Sigmoid colon (tissue), 6 donors: ENCODE measurements at regions not wholly inside any gene's neighbourhood (a gene's known extent, or its start where the extent isn't known, plus 50 kb on each side); places are given as distances from the start of the nearest gene placed in this dataset.

Experiments used
- DNase-seq: peaks from one replicate; pipeline ENCODE4 v3.0.0-alpha.2; 2019
- H3K27ac ChIP-seq, 4 donors: fragments of 200-600 bp; sonication (generic); one replicate each; pipeline ENCODE4 v1.5.1; 2016 to 2019; ENCODE audit warnings: mild to moderate bottlenecking in 1 of 4
- H3K27me3 ChIP-seq, 3 donors: fragments of 200-600 bp; sonication (generic); one replicate each; pipeline ENCODE4 v1.5.1; 2019; ENCODE audit warnings: mild to moderate bottlenecking in 1 of 3
- H3K36me3 ChIP-seq, 4 donors: fragments of 200-600 bp; sonication (generic); one replicate each; pipeline ENCODE4 v1.5.1; 2016 to 2019
- H3K4me1 ChIP-seq, 4 donors: fragments of 200-600 bp; sonication (generic); one replicate each; pipeline ENCODE4 v1.5.1; 2017 to 2019
- H3K4me3 ChIP-seq, 4 donors: fragments of 200-600 bp; sonication (generic); one replicate each; pipeline ENCODE4 v1.5.1; 2017 to 2019; ENCODE audit warnings: mild to moderate bottlenecking in 2 of 4, moderate library complexity in 1 of 4
- H3K9me3 ChIP-seq, 4 donors: fragments of 200-600 bp in 3 of 4; sonication (generic) in 3 of 4; one replicate each; pipeline versions ENCODE4 v1.5.1 to v1.6.1; 2013 to 2019
- EP300 ChIP-seq, 4 donors: sonication (generic); formaldehyde crosslinking; IDR thresholded peaks; one replicate each; pipeline ENCODE4 v1.6.1; 2017; ENCODE audit warnings: antibody characterized with exemption in 4 of 4
- POLR2A ChIP-seq, 2 donors: fragments of 450-650 bp; IDR thresholded peaks; one replicate each; pipeline ENCODE4 v1.6.1; 2016; ENCODE audit warnings: antibody characterized with exemption in 2 of 2, mild to moderate bottlenecking in 2 of 2, moderate library complexity in 2 of 2
- POLR2AphosphoS5 ChIP-seq, 4 donors: sonication (generic); formaldehyde crosslinking; IDR thresholded peaks; one replicate each; pipeline ENCODE4 v1.6.1; 2017; ENCODE audit warnings: antibody characterized with exemption in 4 of 4
- whole genome bisulfite sequencing, 2 donors: extraction: QIAGEN DNeasy Blood & Tissue Kit; methylation state at CpG; one replicate each; pipeline ENCODE4 v1.1.7; 2013; 5-methylcytosine and 5-hydroxymethylcytosine counted together
- intact Hi-C: fragments of 100-400 bp; cut with DNase I; formaldehyde crosslinking; loops from one replicate; pipeline ENCODE4 v1.15.1; 2023
- TF ChIP-seq, protein P1 (sequence below), 4 experiments: fragments of 450-650 bp in 3 of 4; fragments of 200-600 bp in 1 of 4; IDR thresholded peaks; one replicate each; pipeline ENCODE4 v1.5.1; 2016 to 2019; ENCODE audit warnings: antibody characterized with exemption in 4 of 4, mild to moderate bottlenecking in 3 of 4, moderate library complexity in 2 of 4
- donor health status: healthy with polysubstance abuse.
- donor health status: healthy.

DNA sequence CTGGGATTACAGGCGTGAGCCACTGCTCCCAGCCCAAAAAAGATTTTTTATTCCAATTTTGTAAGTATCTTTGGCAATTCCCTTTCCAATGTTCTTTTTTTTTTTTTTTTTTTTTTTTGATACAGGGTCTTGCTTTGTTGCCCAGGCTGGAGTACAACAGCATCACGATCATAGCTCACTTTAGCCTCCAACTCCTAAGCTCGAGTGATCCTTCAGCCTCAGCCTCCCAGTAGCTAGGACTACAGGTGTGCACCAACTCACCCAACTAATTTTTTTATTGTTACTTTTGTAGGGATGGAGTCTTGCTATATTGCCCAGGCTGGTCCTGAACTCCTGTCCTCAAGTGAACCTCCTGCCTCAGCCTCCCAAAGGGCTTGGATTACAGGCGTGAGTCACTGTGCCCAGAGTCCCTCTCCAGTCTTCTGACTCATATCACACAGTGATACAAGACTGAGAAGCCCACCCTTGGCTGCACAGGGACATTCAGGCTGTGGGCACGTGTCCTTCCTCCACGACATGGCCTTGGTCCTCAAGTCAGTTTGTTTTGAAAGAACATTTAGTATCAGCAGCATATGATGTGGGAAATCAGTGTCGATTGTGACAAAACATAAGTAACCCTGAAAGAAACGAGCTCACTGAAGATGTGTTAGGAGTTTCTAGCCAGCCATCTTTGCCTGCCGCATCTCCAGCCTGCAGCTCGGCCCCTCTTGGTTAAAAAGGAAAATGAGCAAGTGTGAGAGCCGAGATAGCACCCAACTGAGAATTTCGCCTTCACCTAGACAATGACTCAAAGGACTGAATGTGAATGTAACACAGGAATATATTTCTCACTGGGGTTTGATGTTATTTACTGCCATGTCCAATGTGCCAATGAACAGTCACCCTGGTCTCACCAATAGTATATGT lies 175.5 kb downstream of the MN1 start:
- no peaks in the 10 kb centered on the region for H3K9me3 ChIP-seq
- H3K27me3 ChIP-seq: no peaks in the 10 kb centered on the region
- TF ChIP-seq POLR2A (IDR thresholded peaks at IDR 0.05): no peak
- no peak for TF ChIP-seq POLR2AphosphoS5 (IDR thresholded peaks at IDR 0.05)
- TF ChIP-seq EP300 (IDR thresholded peaks at IDR 0.05): no peak
- TF ChIP-seq, protein P1, sequence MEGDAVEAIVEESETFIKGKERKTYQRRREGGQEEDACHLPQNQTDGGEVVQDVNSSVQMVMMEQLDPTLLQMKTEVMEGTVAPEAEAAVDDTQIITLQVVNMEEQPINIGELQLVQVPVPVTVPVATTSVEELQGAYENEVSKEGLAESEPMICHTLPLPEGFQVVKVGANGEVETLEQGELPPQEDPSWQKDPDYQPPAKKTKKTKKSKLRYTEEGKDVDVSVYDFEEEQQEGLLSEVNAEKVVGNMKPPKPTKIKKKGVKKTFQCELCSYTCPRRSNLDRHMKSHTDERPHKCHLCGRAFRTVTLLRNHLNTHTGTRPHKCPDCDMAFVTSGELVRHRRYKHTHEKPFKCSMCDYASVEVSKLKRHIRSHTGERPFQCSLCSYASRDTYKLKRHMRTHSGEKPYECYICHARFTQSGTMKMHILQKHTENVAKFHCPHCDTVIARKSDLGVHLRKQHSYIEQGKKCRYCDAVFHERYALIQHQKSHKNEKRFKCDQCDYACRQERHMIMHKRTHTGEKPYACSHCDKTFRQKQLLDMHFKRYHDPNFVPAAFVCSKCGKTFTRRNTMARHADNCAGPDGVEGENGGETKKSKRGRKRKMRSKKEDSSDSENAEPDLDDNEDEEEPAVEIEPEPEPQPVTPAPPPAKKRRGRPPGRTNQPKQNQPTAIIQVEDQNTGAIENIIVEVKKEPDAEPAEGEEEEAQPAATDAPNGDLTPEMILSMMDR (IDR thresholded peaks at IDR 0.05): no peak
- H3K36me3 ChIP-seq: no peaks in the 10 kb centered on the region
- no peak for DNase-seq
- intact Hi-C loops: no loop called here
- 81 to 90% methylated on average over 12 of the region's 12 CpGs for WGBS, 2 donors
- H3K27ac ChIP-seq: no peak overlapping the region
- no peaks in the 10 kb centered on the region for H3K4me1 ChIP-seq
- no peak overlapping the region for H3K4me3 ChIP-seq

DNA sequence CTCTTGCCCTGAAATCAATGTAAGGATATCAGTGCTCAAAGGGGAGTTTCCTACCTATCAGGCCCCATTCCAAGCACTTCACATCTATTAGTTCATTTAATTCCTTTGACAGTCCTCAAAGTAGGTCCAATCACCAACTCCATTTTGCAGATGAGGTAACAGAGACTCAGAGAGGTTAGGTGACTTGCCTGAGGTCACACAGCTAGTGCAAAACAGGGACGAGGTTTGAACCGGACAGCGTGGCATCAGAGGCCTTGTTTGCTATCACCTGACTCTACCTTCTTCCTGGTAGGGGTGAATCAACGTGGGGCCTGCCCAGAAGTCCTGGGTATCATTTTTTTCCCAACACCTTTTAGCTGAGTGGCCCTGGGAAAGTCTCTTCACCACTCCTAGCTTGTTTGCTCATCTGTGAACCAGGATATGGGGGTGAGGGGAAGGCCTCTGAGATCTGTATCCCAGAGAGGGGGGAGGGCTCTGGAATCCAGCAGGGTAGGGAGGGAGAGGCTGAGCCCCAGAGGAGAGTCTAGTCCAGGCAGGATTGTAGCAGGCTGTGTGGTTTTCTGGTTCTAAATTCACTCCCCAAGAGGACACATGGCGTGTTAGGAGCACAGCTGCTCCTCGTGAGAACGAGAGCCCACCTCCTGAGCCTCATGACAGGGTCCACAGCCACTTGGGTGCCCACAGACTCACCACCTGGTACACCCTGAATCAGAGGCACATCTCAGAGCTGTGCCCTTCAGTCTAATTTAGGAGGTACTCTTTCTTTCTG lies 174.7 kb downstream of the MN1 start:
- Histone ChIP-seq H3K27ac (no peak overlapping the region), H3K4me1 (no peaks in the 10 kb centered on the region), H3K36me3 (no peaks in the 10 kb centered on the region), H3K27me3 (no peaks in the 10 kb centered on the region), H3K4me3 (no peak overlapping the region), H3K9me3 (no peaks in the 10 kb centered on the region)
- 76 to 86% methylated on average over 7 of the region's 7 CpGs for WGBS, 2 donors
- no peak for DNase-seq
- no peak for TF ChIP-seq POLR2A (IDR thresholded peaks at IDR 0.05)
- intact Hi-C loops: no loop called here

DNA sequence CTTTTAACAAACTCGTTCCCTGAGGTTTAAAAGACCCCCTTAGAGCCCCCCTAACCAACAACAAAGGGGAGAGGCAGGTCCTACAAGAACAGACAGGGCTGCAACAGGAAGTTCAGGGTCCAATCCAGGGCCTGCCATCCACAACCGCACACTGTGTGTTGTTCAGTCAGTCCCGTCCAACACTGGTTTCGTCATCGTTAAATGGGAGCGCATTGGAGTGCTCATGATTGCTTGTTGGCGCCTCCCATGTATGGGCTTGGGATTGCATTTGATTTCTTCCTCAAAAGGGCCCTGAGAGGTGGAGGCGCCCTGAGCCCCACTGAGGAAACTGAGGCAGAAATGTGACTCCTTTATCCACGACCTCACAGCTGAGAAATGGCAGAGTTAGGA lies 174.1 kb downstream of the MN1 start:
- 77 to 88% methylated on average over 9 of the region's 9 CpGs for WGBS, 2 donors
- Histone ChIP-seq H3K27me3 (no peaks in the 10 kb centered on the region), H3K9me3 (no peaks in the 10 kb centered on the region), H3K36me3 (no peaks in the 10 kb centered on the region), H3K4me1 (no peaks in the 10 kb centered on the region), H3K27ac (no peak overlapping the region), H3K4me3 (no peak overlapping the region)
- intact Hi-C loops: no loop called here
- TF ChIP-seq POLR2AphosphoS5 (IDR thresholded peaks at IDR 0.05): no peak
- TF ChIP-seq POLR2A (IDR thresholded peaks at IDR 0.05): no peak
- no peak for TF ChIP-seq EP300 (IDR thresholded peaks at IDR 0.05)
- TF ChIP-seq, protein P1 (IDR thresholded peaks at IDR 0.05): no peak
- no peak for DNase-seq

DNA sequence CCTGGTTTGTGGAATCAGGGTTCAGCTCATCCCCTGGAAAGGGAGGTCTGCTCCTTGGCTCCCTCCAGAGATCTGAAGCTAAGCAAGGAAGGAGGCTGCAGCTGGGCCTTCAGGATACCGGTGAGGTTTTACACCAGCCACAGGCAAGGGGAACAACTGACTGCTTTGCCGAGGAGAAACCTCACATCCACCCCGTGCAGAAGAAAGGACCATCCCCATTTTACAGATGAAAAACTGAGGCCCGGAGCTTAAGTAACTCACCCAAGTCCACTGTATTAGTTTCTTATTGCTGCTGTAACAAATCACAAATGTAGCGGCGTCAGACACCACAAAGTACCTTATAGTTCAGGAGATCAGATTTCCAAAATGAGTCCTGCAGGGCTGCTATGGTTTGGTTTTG lies 173.7 kb downstream of the MN1 start:
- H3K36me3 ChIP-seq: no peaks in the 10 kb centered on the region
- H3K9me3 ChIP-seq: no peaks in the 10 kb centered on the region
- TF ChIP-seq EP300 (IDR thresholded peaks at IDR 0.05) (no peak), POLR2A (IDR thresholded peaks at IDR 0.05) (no peak), POLR2AphosphoS5 (IDR thresholded peaks at IDR 0.05) (no peak)
- TF ChIP-seq, protein P1 (IDR thresholded peaks at IDR 0.05): no peak
- intact Hi-C loops: no loop called here
- peaks cover 0 to 2% (median 0%) of the 10 kb centered on the region in 3 donors for H3K27me3 ChIP-seq
- H3K27ac ChIP-seq: no peak overlapping the region
- no peak for DNase-seq
- whole genome bisulfite sequencing, 2 donors: 80 to 84% methylated on average over 6 of the region's 6 CpGs
- no peak overlapping the region for H3K4me3 ChIP-seq
- H3K4me1 ChIP-seq: no peaks in the 10 kb centered on the region

DNA sequence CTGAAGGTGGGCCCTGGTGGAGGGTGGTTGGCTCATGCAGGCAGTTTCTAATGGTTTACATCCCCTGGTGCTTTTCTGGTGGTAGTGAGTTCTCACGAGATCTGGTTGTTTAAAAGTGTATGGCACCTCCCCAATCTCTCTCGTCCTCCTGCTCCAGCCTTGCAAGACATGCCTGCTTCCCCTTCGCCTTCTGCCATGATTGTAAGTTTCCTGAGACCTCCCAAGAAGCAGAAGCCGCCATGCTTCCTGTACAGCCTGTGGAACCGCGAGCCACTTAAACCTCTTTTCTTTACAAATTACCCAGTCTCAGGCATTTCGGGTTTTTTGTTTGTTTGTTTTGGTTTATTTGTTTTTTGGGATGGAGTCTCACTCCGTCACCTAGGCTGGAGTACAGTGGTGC lies 173.2 kb downstream of the MN1 start:
- Histone ChIP-seq H3K27ac (no peak overlapping the region), H3K27me3 (peaks cover 0 to 5% (median 0%) of the 10 kb centered on the region in 3 donors), H3K4me1 (no peaks in the 10 kb centered on the region), H3K4me3 (no peak overlapping the region), H3K9me3 (no peaks in the 10 kb centered on the region), H3K36me3 (no peaks in the 10 kb centered on the region)
- no peak for TF ChIP-seq POLR2A (IDR thresholded peaks at IDR 0.05)
- TF ChIP-seq POLR2AphosphoS5 (IDR thresholded peaks at IDR 0.05): no peak
- TF ChIP-seq, protein P1 (IDR thresholded peaks at IDR 0.05): no peak
- no peak for TF ChIP-seq EP300 (IDR thresholded peaks at IDR 0.05)
- DNase-seq: no peak
- intact Hi-C loops: no loop called here
- WGBS, 2 donors: 77 to 80% methylated on average over 8 of the region's 8 CpGs
